CD4-positive, alpha-beta T cell treated with Interleukin-21 for 1 hour (primary cell): ENCODE measurements at regions not wholly inside any gene's neighbourhood (a gene's known extent, or its start where the extent isn't known, plus 50 kb on each side); places are given as distances from the start of the nearest gene placed in this dataset.

Experiments
- DNase-seq: peaks from one replicate; pipeline ENCODE4 v3.0.0-alpha.2; 2020

GRCh38 chr3:36197151-36197550 lies 183.2 kb upstream of the STAC start:
- no peak for DNase-seq

DNA sequence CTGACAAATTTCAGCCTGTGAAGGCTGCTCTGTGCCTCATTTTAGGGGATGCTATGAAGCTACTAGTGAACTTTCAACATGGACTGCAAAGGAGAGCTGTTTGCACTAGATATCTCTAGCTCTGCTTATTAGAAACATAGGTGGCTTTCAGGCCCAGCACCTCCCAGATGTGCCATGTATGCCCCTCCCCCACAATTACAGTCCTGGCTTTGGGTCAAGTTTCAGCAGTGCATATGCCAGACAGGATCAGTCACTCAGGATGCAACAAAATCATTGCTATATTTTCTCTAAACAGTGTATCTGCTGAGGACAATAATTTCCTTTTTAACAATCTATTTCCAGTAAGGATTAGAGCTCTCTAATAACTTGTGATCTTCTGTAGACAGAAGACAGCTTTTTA lies 178.8 kb upstream of the STAC start:
- DNase-seq = no peak

DNA sequence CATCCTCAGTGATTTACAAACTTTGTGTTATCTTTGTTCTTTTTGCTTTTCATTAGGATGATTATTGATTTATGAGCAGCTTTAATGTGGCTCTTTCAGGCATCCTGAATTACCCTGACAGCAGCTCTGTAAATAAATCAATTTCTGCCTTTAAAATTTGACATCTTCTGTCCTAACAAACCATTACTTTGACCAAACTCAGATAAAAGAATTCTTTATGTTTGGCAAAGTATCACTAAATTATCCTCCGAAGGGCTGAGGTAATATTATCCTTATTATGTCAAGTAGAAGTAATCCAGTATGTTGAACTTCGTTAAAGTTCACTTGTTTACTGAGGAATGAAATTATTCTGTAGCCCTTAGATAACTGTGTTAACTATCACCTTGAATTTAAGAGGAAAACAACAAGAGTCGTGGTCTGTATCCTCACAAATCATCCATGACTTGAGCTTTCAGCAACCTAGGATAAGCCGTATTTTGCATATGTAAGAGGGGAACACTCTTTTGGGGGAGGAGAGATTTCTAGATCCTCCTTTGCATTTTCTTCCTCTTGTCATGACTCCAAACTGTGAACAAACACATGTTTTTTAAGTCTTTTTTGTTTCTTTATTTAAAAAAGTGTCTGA lies 173.2 kb upstream of the STAC start:
- no peak for DNase-seq

GRCh38 chr3:36210840-36211651 lies 169.3 kb upstream of the STAC start:
- DNase-seq = no peak

DNA sequence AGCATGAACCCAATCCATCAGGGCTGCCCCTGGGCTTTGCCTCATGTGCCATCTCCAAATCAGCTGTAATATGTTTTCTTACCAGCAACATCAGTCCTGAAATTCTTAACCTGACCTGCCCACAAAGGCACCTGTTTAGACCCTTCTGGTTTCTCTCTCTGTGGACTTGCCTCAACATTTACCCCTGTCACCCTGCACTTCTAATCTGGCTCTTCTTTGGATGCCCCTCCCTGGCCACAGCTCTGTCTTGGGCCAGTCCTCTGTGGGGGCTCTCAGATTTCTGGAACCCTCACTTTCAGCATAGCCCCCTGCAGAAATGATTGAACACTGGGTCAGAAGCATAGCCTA lies 168.7 kb upstream of the STAC start:
- no peak for DNase-seq

DNA sequence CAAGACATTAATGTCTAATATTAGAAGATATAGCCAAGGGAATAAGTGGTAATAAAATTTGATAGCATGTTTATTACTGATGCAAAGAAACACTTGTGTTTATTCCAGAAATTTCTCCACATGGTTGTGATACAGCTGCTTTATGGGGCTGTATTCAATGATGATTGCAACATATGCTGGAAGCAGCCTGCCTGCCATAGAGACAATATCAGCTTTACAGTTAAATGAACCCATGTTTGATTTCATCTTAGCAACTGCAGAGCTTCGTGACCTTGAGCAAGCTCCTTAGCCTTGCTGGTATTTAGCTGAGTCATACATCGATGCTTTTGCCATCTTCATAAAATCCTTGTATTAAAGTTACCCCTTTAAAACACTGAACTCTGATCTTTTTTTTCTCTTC lies 168.1 kb upstream of the STAC start:
- DNase-seq = no peak

DNA sequence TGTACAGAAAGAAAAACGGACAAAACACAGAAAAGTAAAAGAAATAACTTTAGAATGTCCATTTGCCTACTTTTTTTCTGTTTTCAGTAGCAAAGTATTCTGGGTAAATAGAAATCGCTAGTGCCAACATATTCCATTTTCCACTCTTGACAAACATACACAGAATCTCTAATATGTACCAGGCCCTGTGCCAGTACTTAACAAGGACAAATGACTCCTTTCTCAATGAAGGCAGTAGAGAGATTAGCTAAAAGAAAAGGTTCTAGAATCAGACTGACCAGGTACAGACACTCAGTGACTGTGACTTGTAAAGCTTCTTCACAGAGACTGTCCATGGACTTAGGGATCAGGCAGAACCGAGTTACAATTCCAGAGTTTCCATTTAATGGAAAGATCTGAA lies 165.8 kb upstream of the STAC start:
- DNase-seq = no peak

- no peak for DNase-seq
These were observed 165.1 kb upstream of the STAC start for GRCh38 chr3:36215241-36215640.

DNA sequence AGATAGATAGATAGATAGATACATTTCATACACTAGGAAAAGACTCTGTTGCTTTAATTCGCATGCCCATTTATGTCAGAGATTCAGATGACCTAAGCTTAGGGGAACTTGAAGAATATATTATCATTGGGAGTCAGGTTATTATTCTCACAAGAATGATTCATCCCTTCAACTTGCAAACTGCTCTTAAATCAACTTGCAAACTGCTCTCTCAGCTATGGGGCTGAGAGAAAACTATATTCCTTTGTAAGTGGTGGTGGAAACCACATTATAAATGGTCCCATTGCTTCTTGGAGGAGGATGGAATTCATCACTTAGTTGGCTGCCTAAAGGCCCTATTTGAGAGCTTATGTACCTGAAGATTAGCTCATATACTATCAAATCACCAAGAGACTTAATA lies 160.9 kb upstream of the STAC start:
- DNase-seq = no peak

DNA sequence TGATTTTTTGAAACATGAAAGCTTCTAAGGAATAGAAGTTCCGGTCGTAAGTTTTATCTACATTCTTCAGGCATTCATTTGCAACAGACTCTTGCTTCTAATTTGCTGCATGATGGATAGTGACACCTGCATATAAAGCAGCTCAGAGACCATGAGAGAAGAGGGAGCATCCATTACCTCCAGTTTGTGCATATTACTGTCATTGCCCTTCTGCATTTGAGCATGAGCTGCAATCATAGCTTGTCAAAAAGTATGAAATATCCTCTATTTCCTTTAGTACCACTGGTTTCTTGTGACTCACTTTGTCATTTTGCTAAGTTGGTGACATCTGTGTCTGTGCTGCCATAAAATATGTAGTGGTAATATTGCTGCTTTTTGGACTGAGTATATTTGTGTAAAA lies 160.1 kb upstream of the STAC start:
- DNase-seq = no peak

GRCh38 chr3:36221975-36222374 lies 158.3 kb upstream of the STAC start:
- DNase-seq = no peak

DNA sequence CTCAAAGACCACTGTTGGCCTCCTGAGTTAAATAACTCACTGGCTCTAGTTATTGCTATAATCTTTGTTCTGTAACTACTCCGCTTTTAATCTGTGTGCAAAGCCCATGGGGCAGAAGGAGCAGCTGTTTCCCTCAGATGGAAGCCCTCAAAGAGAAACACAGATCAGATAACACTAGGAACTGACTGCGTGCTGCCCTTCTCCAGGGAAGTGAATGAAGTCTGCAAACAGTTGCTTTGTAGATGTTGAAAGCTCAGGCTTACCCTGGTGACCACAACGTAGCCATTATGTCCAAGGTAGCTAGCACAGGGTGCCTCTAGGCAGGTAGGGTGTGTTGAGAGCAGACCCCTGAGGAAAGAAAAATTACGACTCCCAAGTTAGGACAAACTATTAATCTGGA lies 152.3 kb upstream of the STAC start:
- DNase-seq = no peak

DNA sequence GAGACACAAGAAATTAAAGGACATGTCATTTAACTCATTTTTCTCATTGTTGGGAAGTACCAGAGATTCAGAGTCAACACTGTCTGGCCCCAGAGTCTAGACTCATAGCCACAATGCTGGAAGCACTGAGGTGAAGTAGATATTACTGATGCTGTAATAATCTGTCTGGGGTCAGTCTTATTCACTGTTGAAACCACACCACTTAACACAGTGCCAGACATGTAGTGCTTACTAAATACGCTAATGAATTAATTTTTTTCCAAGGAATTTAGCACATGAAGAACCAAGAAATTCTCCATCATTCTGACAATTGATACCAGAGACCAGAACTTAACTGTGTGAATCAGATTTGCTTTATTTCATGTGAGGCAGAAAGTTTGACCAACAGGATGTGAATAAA lies 150.8 kb upstream of the STAC start:
- DNase-seq = no peak

DNA sequence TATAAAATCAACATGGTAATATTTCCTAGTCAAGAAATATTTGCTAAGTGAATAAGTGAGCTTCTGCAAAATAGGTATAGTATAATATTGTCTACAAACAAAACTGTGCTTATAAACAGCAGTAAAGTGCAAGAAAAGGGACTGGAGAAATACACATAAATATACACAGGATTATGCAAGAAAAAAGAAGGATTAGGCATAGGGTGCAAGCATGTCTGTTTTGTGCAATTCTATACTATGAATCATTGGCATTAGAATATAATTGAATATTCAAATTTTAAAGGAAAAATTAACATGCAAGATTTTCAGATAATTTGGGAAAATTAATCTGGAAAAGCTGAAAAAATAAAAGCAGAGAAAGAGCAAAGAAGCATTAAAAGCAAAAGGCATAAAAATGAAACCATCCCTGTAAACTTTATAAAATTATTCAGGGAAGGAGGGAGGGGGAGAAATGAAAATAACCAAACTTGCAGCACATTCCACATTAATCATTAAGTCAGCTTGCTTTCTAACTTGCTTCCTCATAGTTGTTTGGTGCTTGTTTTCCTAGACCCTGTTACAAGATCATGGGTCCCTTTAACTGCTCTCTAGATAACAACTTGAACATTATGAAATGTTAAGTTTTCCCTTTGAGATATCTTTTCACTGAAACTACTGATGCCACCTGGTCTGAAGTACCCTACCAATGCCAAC lies 147.4 kb upstream of the STAC start:
- DNase-seq = no peak

- no peak for DNase-seq
These were observed 135.6 kb upstream of the STAC start for GRCh38 chr3:36244728-36245127.

DNA sequence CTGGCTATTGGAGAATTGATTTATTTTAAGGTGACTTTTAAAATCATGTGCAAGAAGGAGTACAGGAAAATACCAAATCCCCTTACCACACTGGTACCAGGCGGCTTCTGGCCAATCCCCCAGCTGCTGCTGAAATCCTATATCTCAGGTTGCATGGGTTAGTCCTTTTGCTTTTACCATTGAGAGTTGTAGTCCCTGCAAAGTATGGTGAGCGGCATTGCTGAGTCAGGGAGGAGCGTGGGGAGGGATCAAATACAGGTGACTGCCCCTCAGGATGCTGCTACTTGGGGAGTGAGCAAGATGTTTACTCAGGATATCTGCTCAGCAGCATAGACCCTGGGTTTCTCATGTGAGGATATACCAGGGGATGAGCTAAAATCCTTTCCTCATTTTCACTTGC lies 131.9 kb upstream of the STAC start:
- no peak for DNase-seq

- DNase-seq = no peak
These were observed 130.1 kb upstream of the STAC start for GRCh38 chr3:36250191-36250590.

GRCh38 chr3:36257158-36257852 lies 123.0 kb upstream of the STAC start:
- no peak for DNase-seq

- DNase-seq = no peak
These were observed 121.9 kb upstream of the STAC start for GRCh38 chr3:36258421-36258820.

- no peak for DNase-seq
These were observed 120.7 kb upstream of the STAC start for GRCh38 chr3:36259580-36259979.

GRCh38 chr3:36269274-36269673 lies 111.0 kb upstream of the STAC start:
- DNase-seq = no peak

GRCh38 chr3:36282766-36283165 lies 97.5 kb upstream of the STAC start:
- DNase-seq = no peak

- DNase-seq = no peak
These were observed 85.0 kb upstream of the STAC start for GRCh38 chr3:36295296-36295695.

- DNase-seq = no peak
These were observed 83.1 kb upstream of the STAC start for GRCh38 chr3:36297195-36297594.
